K562 (cell line): ENCODE measurements at regions not wholly inside any gene's neighbourhood (a gene's known extent, or its start where the extent isn't known, plus 50 kb on each side); places are given as distances from the start of the nearest gene placed in this dataset.
"Not testable (repeated sequence)": the region's sequence is repeated elsewhere in the genome, so short reads cannot be mapped to it uniquely, and the experiment has no call there.

Experiments
- ATAC-seq: fragments of 200-7000 bp; cut with Tn5 transposase; 3 replicates; pipeline ENCODE4 v1.9.1; 2020; ENCODE audit warnings: moderate library complexity
- BruUV-seq: library from RNA; stranded (reverse); fragments of 400-500 nt; replicated peaks from 2 replicates; lab custom pipeline; 2021; lab: Mats Ljungman, UMichigan
- CTCF ChIA-PET: fragments of 300-600 bp; formaldehyde crosslinking; extraction: SDS; loops from one replicate; lab custom pipeline; 2021; ENCODE audit warnings: low intra/inter-chr PET ratio; lab: Yijun Ruan, JAX
- POLR2A ChIA-PET: fragments of 300-600, 350-650 bp; sonication (Branson Sonifier 250); formaldehyde crosslinking; extraction: SDS; loops from one replicate; lab custom pipeline; 2021; ENCODE audit warnings: antibody characterized with exemption, inconsistent platforms; lab: Yijun Ruan, JAX
- DNase-seq, 4 experiments: peaks; one replicate each; pipeline versions ENCODE4 v3.0.0 to v3.0.0-alpha.2; 2011 to 2018; ENCODE audit warnings: low spot score in 3 of 4, mixed read lengths in 3 of 4; ENCODE audit errors: extremely low read depth in 1 of 4
- FAIRE-seq: peaks from 2 replicates; lab custom pipeline; 2011; peaks lifted over from hg19 to GRCh38; lab: Jason Lieb, UNC
- H2AFZ ChIP-seq: 2 replicates; pipeline ENCODE4 v1.6.0; 2011; ENCODE audit warnings: low read depth, low read length, control low read depth, inconsistent platforms
- H3K27ac ChIP-seq: fragments of 200-600 bp; 3 replicates; pipeline ENCODE4 v1.8.0; 2011; ENCODE audit warnings: low read depth, mild to moderate bottlenecking, control low read depth, inconsistent platforms, low read length, moderate library complexity, mixed read lengths; ENCODE audit errors: extremely low read depth
- H3K27me3 ChIP-seq, 2 experiments: fragments of 300-600 bp in 1 of 2; 2 replicates in 1 of 2; 3 replicates in 1 of 2; pipeline versions ENCODE4 v1.6.0 to v1.8.0; 2011; ENCODE audit warnings: inconsistent platforms in 2 of 2, low read length in 2 of 2, mild to moderate bottlenecking in 1 of 2, mixed read lengths in 1 of 2, moderate library complexity in 1 of 2; ENCODE audit not compliant: control insufficient read depth in 2 of 2, insufficient read depth in 2 of 2
- H3K36me3 ChIP-seq: fragments of 300-600 bp; 3 replicates; pipeline ENCODE4 v1.8.0; 2011; ENCODE audit warnings: mild to moderate bottlenecking, low read length, inconsistent platforms; ENCODE audit not compliant: control insufficient read depth, insufficient read depth
- H3K4me1 ChIP-seq, 2 experiments: fragments of 200-600 bp in 1 of 2; replicated peaks in 1 of 2; 2 replicates in 1 of 2; 3 replicates in 1 of 2; pipeline versions ENCODE4 v1.5.1 to v1.8.0; 2011; ENCODE audit warnings: inconsistent platforms in 2 of 2, low read length in 2 of 2, mild to moderate bottlenecking in 1 of 2, mixed read lengths in 1 of 2, moderate library complexity in 1 of 2; ENCODE audit not compliant: control insufficient read depth in 2 of 2, insufficient read depth in 2 of 2
- H3K4me2 ChIP-seq: 2 replicates; pipeline ENCODE4 v1.6.1; 2011; ENCODE audit warnings: low read length, control low read depth, inconsistent platforms, mixed read lengths; ENCODE audit not compliant: insufficient read depth
- H3K4me3 ChIP-seq: fragments of 200-600 bp; sonication (generic), shearing (Covaris generic); 2 replicates; pipeline ENCODE4 v1.5.1; 2016; ENCODE audit warnings: control low read depth, inconsistent platforms
- H3K79me2 ChIP-seq: fragments of 200-600 bp; 3 replicates; pipeline ENCODE4 v1.8.0; 2011; ENCODE audit warnings: low read length, inconsistent platforms; ENCODE audit not compliant: control insufficient read depth, insufficient read depth
- H3K9ac ChIP-seq, 2 experiments: 2 replicates each; pipeline versions ENCODE4 v1.6.0 to v1.6.1; 2011; ENCODE audit warnings: low read depth in 2 of 2, low read length in 2 of 2, control low read depth in 1 of 2, inconsistent platforms in 1 of 2, mild to moderate bottlenecking in 1 of 2, mixed read lengths in 1 of 2; ENCODE audit not compliant: insufficient read depth in 1 of 2
- H3K9me1 ChIP-seq: one replicate; pipeline ENCODE4 v1.6.0; 2011; ENCODE audit warnings: inconsistent platforms, mild to moderate bottlenecking, low read length, moderate library complexity; ENCODE audit not compliant: control insufficient read depth, insufficient read depth
- H3K9me3 ChIP-seq: replicated peaks from 2 replicates; pipeline ENCODE4 v1.5.1; 2011; ENCODE audit warnings: low read depth, low read length, inconsistent platforms; ENCODE audit not compliant: control insufficient read depth, insufficient read depth
- H4K20me1 ChIP-seq: replicated peaks from 2 replicates; pipeline ENCODE4 v1.6.1; 2011; ENCODE audit warnings: low read length, inconsistent platforms, mixed read lengths; ENCODE audit not compliant: control insufficient read depth, insufficient read depth
- GABPA ChIP-seq: fragments of 200-800 bp; sonication (Bioruptor generic); conservative IDR thresholded peaks from 2 replicates; pipeline ENCODE4 v1.6.1; 2016; ENCODE audit warnings: low read depth, missing genetic modification characterization, missing compliant biosample characterization
- GMEB1 ChIP-seq: fragments of 250-450 bp; sonication (Bioruptor Pico); IDR thresholded peaks from 2 replicates; pipeline ENCODE4 v1.4.0; 2020; ENCODE audit warnings: mild to moderate bottlenecking
- MCM5 ChIP-seq: fragments of 450-650 bp; IDR thresholded peaks from 2 replicates; pipeline ENCODE4 v1.6.1; 2016; ENCODE audit warnings: low read depth
- SMAD3 ChIP-seq: fragments of 450-650 bp; formaldehyde crosslinking; conservative IDR thresholded peaks from 2 replicates; pipeline ENCODE4 v1.4.0; 2020; ENCODE audit warnings: mild to moderate bottlenecking
- SP1 ChIP-seq: sonication (generic); formaldehyde crosslinking; IDR thresholded peaks from 2 replicates; pipeline ENCODE4 v1.8.1; 2022; ENCODE audit warnings: mild to moderate bottlenecking, missing genetic modification reagents
- WGBS: fragments of 100-300 bp; shearing (Covaris generic); methylation state at CpG from one replicate; pipeline ENCODE4 v1.1.6; 2016; ENCODE audit warnings: low coverage, mixed read lengths; ENCODE audit not compliant: insufficient coverage; ENCODE audit errors: missing lambda C conversion rate; 5-methylcytosine and 5-hydroxymethylcytosine counted together
- in situ Hi-C: fragments of 300-500 bp; cut with MboI; formaldehyde crosslinking; loops from 4 replicates; pipeline ENCODE4 v1.15.0; 2018; ENCODE audit warnings: inconsistent platforms, mixed read lengths
- intact Hi-C: fragments of 100-400 bp; cut with micrococcal nuclease; formaldehyde crosslinking; loops from 2 replicates; pipeline ENCODE4 v1.14.2; 2022

- 3% methylated on average over 4 of the region's 4 CpGs for whole genome bisulfite sequencing
- TF ChIP-seq SP1 (CRISPR knock-in tag) (no peak), SMAD3 (CRISPR knock-in tag) (no peak), GMEB1 (no peak), GABPA (tag) (no peak), MCM5 (no peak)
- CTCF ChIA-PET = no interaction called here
Observed at GRCh38 chr5:153373130-153373498, 117.4 kb upstream of the GRIA1 start.

GRCh38 chr5:153381630-153382029 is 108.8 kb upstream of the GRIA1 start:
- H4K20me1 ChIP-seq, H3K9me3 ChIP-seq, CTCF ChIA-PET, H3K27ac ChIP-seq, H3K4me3 ChIP-seq, H3K9me1 ChIP-seq, ATAC-seq, intact Hi-C loops, H2AFZ ChIP-seq, H3K4me2 ChIP-seq, H3K36me3 ChIP-seq, H3K79me2 ChIP-seq, H3K27me3 ChIP-seq, POLR2A ChIA-PET, DNase-seq, BruUV-seq, FAIRE-seq, in situ Hi-C loops, H3K9ac ChIP-seq, H3K4me1 ChIP-seq: not testable (repeated sequence)
- under 1% methylated on average over 9 of the region's 10 CpGs for WGBS

More at GRCh38 chr5:153373130-153373498, 117.4 kb upstream of the GRIA1 start:
- no peak overlapping the region for H3K27ac ChIP-seq
- FAIRE-seq (no peak), ATAC-seq (no peak), DNase-seq (no peak)
- H3K9ac ChIP-seq = no peak overlapping the region
- H3K79me2 ChIP-seq = no peaks in the 10 kb centered on the region
- no peaks in the 10 kb centered on the region for H3K27me3 ChIP-seq
- no peak overlapping the region for H3K4me3 ChIP-seq
- H3K4me2 ChIP-seq = no peak overlapping the region
- H3K36me3 ChIP-seq = no peaks in the 10 kb centered on the region
- H3K4me1 ChIP-seq = no peaks in the 10 kb centered on the region
- POLR2A ChIA-PET = no interaction called here
- H3K9me1 ChIP-seq = no peaks in the 10 kb centered on the region
- BruUV-seq = no TSS peak
- intact Hi-C loops = no loop called here
- H3K9me3 ChIP-seq = no peaks in the 10 kb centered on the region
- no peak overlapping the region for H2AFZ ChIP-seq
- H4K20me1 ChIP-seq = no peaks in the 10 kb centered on the region
- in situ Hi-C loops = no loop called here
